Thyroid gland (tissue), 4 donors: ENCODE measurements at regions not wholly inside any gene's neighbourhood (a gene's known extent, or its start where the extent isn't known, plus 50 kb on each side); places are given as distances from the start of the nearest gene placed in this dataset.
"Not testable (repeated sequence)": the region's sequence is repeated elsewhere in the genome, so short reads cannot be mapped to it uniquely, and the experiment has no call there.

Source experiments
- POLR2A ChIP-seq, 2 donors: fragments of 450-650 bp; IDR thresholded peaks; one replicate each; pipeline ENCODE4 v1.6.1; 2017; ENCODE audit warnings: antibody characterized with exemption in 2 of 2, mild to moderate bottlenecking in 2 of 2, moderate library complexity in 1 of 2
- TF ChIP-seq, protein P1 (sequence below), 6 experiments: fragments of 200-600 bp in 3 of 6; fragments of 450-650 bp in 3 of 6; sonication (generic) in 3 of 6; IDR thresholded peaks; one replicate each; pipeline ENCODE4 v1.5.1; 2016 to 2019; ENCODE audit warnings: antibody characterized with exemption in 6 of 6, mild to moderate bottlenecking in 2 of 6, inconsistent platforms in 1 of 6, moderate library complexity in 1 of 6

GRCh38 chr13:18213511-18213910 is 968.1 kb downstream of the TUBA3C start:
- not testable (repeated sequence) for TF ChIP-seq POLR2A (IDR thresholded peaks at IDR 0.05)
- TF ChIP-seq, protein P1, sequence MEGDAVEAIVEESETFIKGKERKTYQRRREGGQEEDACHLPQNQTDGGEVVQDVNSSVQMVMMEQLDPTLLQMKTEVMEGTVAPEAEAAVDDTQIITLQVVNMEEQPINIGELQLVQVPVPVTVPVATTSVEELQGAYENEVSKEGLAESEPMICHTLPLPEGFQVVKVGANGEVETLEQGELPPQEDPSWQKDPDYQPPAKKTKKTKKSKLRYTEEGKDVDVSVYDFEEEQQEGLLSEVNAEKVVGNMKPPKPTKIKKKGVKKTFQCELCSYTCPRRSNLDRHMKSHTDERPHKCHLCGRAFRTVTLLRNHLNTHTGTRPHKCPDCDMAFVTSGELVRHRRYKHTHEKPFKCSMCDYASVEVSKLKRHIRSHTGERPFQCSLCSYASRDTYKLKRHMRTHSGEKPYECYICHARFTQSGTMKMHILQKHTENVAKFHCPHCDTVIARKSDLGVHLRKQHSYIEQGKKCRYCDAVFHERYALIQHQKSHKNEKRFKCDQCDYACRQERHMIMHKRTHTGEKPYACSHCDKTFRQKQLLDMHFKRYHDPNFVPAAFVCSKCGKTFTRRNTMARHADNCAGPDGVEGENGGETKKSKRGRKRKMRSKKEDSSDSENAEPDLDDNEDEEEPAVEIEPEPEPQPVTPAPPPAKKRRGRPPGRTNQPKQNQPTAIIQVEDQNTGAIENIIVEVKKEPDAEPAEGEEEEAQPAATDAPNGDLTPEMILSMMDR (IDR thresholded peaks at IDR 0.05) = not testable (repeated sequence)
